Hypothalamus (tissue), 51 donors: ENCODE measurements at regions not wholly inside any gene's neighbourhood (a gene's known extent, or its start where the extent isn't known, plus 50 kb on each side); places are given as distances from the start of the nearest gene placed in this dataset.

Source experiments
- DNase-seq, 51 donors: peaks; one replicate each; lab custom pipeline; 2025; lab: John Stamatoyannopoulos, UW

DNA sequence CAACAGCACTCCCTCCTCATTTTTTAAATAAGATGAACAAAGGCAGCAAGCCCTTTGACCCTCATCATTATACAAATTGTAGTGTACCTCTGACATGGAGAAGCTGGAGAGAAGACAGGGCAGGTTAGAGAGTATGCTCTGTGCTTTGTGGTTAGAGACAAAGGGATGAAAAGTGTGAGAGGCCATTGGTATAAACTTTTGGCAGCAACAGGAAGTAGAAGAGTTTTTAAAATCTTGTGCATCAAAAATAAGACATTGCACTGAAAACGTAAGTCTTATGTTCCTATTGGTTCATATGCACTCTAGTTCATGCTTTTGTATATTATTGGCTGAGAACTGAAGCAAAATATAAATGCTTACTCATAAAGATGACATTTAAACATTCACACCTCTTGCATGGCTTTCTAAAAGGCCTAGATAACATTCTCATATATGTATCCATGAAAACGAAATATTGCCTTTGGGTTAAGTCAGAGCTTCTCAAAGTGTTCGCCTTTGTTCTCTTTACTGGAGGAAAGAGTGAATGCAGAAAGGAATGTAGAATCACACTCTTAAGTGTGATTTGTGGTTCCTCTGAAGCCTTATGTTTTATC, 158.0 kb downstream of the PALM2AKAP2 start:
- no peak for DNase-seq

DNA sequence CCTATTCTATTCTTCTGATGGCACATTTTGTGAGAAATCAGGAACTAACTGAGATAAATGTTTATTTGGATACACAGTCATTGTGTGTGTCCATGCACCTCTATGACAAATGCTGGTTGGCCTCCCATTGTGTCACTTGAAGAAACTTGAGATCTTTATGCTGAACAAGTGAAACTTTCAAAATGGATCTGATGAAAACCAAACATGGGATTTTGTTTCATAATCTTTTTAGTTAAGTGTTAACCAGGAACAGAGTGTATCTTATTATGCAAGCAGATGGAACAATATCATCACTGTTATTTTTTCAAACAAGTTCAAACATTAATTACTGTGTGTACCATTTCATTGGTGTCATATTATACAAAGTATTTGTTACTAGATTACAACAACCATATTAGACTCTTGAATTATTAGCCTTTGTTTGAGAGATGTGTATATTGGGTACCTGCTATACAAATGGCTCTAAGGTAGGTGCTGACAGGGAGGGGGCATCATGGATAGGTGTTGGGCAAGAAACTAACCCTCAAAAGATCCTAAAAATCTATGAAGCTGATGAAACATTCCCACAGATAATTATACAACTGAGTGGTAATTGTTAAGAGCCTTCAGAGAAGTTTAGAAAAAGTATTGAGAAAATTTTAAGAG, 159.8 kb downstream of the PALM2AKAP2 start:
- no peak for DNase-seq

DNA sequence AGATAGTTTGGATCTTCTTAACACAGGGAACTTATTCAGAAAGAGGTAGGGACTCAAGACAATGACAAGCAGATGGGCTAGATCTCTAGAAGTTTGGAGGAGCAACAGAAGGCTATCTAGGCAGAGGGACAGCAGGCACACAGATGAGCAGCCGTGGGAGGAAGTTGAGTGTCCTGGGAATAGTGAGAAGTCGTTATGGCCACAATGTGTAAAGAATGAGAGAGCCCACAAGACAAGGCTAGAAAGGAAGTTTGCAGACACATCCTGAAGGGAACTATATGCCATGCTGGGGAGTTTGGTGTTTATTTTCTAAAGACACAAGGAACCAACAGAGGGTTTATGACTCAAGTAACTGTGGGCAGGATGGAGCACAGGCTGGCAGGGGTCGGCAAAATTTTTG, 160.6 kb downstream of the PALM2AKAP2 start:
- no peak for DNase-seq

DNA sequence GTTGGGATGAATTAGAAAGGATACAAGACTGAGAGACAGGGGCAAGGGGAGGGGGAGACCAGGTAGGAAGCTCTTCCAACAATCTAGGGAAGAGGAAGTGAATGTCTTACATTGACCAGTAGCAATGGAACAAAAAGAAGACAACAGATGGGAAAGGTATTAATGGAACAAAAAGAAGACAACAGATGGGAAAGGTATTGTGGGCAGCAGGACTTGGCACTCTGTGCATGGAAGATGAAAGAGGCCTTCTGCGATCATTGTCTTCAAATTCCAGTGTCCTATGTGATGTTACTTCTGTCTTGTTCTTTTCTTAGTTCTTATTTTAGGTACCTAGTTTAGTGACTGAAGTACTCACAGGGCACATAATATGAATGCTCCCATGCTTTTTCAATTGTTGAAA, 161.8 kb downstream of the PALM2AKAP2 start:
- no peak for DNase-seq

DNA sequence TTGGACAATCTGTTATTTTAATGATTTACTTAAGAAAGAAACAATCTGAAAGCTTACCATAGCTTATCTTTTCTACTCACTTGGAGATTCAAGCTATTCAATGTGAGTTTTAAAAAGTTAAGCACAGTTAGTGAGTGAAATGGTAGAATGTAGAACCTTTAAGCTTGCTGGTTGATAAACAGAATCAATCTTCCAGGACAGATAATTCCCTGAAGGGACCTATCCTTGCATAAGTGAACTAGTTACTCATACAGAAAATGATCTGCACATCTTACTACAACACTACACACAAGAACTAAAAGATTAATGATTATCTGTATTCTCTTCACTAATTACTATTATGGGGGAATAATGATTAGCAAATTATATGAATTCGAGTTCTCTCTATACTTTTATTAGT, 165.6 kb downstream of the PALM2AKAP2 start:
- no peak for DNase-seq

DNA sequence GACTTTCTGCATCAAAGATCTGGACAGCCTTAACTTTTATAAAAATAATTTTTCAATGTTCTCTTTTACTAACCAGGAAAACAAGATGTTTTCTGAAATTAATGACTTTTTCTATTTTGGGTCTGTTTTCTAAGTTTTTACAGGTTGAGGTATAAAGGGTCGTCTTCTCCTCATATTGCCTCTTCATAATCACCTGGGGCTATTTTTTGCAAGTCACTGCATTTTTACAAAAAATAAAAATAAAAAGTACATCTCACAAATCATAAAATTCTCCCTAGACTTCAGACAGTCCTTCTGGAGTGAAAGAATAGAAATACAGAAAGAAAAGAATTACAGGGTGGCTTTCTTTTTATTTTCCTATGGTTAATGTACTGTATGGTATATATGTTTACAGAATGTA, 168.5 kb downstream of the PALM2AKAP2 start:
- DNase-seq: no peak

DNA sequence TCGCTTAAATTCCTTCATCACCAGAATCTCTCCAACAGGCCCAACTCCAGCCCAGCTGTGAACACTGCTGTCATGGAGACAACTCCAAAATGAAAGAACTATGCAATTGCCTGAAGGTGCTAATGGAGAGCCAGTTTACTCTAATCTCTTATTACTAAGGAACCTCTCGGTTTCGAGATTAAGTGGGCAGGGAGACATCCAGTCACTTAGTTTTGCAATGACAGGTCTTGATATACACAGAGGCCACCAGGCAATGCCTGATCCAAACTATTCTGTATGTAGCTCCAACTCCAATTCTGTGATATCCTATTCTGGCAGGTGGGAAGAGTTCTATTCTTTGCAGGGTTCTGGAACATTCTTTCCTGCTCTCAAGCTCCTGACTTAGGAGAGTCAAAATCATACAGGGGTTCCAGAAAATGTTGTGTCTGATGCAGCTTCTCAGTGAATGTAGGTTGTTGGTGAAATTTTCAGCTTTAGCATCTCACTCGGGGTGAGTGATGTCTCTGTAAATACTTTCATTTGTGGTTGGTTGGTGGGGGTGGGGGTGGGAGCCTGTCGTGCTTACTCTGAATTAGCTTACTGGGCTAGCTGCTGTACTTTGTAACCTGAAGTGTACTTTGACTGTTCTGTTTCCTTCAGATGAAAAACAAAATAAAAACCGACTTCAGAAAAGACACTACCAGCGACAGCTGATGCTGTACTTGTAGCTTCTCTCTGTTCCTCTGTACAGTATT, 170.9 kb downstream of the PALM2AKAP2 start:
- DNase-seq: no peak

DNA sequence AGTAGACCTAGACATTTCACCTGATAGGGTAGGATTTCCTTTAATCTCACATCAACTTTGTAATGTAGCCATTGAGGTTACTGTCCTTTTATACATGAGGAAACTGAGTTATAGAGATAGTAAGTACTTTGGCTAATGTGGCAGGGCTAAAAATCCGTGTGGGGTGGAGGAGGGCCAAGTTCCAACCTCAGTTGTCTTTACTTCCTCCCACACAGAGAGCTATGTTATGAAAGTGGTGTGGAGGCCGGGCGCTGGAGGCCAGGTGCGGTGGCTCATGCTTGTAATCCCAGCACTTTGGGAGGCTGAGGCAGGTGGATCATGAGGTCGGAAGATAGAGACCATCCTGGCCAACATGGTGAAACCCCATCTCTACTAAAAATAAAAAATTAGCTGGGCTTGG, 173.3 kb downstream of the PALM2AKAP2 start:
- no peak for DNase-seq

DNA sequence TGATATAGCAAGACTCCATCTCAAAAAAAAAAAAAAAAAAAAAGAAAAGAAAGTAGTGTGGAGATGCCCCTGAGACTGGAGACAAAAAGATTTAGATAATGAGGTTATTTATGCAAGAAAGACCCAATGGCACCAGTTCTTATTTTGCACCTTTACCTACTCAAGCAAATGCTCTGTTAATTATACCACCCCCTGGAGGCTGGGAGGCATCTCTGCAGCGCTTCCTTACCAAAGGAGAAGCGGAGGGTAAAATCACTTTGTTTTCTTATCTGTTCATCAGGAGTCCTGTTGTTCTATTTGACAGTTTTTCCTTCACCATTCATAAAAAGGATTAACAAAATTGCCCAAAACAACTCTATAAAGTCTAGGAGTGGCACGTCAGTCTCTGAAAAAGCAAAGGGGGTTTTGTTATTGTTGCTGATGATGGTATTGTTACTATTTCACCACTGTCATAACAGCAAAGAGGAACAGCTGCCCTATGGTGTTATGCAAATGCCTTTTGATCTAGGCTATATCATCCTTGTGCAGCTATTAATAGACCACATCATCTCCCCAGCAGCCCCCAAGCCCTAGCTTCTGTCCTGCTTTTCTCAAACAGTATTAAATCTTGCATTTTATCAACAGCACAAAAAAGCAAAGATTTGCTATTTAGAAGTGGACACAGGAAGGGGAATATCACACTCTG, 174.0 kb downstream of the PALM2AKAP2 start:
- DNase-seq: no peak

DNA sequence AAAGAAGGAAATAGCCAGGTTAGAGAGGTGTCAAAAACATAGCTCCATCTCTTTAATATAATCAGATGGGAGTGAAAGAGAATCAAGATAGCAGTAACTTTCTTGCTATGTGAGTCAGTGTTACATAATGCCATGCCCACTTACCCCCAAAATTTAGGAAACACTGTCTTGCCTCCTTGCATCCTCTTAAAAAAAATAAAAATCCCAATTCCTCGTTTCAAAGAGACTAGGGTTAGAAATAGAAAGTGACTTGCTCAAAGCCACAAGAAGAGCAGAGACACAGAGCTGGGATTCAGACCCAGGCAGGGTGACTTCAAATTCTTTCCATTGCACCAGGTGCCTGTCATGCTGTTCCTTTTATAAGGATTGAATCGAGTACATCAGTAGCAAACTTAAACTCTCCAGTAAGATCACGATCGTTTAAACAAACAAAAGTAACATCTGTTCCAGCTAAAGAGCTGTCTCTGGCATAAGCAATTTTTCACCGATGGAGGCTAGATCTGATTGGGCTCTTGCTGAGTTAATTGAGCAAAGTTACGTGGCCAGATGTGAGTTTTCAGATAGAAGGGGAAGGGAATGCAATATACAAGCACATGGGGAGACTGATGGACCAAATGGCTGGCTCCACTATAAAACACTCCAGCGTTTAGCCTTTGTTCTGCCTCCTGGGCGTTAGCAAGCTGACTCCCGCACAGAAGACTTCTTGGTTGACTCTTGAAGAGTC, 176.9 kb downstream of the PALM2AKAP2 start:
- DNase-seq: no peak

DNA sequence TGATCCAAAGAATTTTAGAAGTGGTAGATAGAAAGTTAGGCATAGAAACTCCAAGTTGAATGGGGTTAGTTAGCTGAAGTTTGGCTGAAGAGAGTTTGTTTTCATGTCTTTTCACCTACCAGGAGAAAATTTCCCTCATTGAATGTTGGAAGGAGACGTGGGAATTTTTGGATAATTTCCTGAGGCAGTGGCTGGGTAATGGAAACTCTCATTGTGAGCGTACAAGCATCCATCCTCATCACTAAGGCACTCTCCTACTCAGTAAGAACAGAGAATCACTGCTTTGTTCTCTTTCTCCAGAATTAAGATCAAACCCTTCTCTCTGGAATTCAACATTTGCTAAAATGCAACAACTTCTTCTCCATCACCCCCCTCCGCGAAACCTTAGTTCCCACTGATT, 179.7 kb downstream of the PALM2AKAP2 start:
- DNase-seq: no peak

DNA sequence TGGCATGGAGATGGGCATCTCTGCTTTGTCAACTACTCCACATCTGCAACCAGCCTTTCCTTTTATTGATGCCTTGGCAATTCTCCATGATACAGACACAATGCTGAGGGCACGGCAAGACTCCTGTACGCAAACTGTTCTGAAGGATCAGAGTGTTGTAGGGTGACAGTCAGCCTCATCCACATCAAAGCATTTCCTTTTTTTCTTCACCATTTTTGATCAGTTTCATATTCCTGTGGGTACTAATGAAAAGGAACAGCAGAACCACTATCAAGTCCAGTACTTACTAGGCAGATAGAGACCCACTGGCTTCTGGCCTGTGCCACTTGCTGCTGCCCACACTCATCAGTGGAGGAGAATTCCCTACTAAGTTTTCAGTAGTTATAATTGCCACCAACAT, 181.6 kb downstream of the PALM2AKAP2 start:
- DNase-seq: no peak

DNA sequence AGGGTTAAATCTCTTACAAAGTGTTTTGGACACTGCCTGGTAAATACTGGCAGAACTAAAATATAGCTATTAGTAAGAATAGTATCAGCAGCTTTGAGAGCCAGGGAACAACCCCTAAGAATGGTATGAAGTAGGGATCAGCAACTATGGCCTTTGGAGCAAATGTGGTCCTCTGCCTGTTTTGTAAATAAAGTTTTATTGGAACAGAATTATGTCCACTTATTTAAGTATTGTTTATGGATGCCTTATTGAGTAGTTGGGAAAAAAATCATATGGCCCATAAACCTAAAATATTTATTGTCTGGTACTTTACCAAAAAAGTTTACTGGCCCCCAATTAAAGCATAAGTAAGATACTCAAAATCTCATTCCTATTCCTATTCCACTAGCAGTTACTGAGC, 182.2 kb downstream of the PALM2AKAP2 start:
- DNase-seq: no peak

DNA sequence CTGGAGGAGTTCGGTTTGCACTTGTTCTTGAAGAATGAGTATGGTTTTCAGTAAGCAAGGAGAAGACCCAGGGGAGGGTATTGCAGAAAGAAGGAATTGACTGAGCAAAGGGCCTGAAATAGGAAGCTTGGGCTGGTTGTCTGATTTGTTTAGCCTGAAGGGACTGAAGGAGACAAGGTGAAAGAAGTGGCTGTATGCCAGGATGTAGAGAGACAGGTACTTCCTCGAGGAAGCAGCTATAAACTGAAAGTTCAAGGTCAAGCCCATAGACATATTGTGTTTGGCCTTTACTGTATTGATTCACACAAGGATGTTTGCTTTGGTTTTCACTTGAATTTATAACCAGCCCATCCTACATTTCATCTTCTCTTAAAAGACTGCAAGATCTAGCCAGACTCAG, 183.1 kb downstream of the PALM2AKAP2 start:
- no peak for DNase-seq

DNA sequence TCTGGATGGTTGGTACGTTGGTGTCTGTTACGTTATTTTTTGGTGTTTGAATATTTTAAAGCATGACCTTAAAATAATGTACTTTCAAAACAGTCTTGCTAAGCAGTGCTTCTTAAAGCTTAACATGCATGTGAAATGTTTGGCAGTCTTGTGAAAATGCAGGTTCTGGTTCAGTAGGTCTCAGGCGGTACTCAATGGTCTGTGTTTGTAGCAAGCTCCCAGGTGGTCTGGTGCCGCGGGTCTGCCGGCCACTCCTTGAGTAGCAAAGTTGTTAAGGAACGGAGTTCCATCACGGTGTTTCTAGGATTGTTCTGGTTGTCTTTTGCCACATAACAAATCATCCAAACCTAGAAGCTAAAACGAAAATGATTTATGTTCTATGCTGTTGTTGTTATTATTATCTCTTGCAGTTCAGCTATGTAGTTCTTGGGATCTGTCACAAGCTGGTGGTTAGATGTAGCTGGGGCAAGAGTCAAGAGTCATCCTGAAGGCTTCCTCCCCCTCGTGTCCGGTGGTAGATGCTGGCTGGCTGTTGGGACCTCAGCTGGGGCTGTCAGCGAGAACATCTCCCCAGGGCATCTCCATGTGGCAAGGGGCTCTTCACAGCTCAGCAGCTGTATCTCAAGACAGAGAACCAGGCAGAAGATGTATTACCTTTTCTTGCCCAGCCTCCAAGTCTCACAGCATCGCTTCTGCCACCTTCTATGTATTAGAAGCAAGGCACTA, 186.8 kb downstream of the PALM2AKAP2 start:
- no peak for DNase-seq

DNA sequence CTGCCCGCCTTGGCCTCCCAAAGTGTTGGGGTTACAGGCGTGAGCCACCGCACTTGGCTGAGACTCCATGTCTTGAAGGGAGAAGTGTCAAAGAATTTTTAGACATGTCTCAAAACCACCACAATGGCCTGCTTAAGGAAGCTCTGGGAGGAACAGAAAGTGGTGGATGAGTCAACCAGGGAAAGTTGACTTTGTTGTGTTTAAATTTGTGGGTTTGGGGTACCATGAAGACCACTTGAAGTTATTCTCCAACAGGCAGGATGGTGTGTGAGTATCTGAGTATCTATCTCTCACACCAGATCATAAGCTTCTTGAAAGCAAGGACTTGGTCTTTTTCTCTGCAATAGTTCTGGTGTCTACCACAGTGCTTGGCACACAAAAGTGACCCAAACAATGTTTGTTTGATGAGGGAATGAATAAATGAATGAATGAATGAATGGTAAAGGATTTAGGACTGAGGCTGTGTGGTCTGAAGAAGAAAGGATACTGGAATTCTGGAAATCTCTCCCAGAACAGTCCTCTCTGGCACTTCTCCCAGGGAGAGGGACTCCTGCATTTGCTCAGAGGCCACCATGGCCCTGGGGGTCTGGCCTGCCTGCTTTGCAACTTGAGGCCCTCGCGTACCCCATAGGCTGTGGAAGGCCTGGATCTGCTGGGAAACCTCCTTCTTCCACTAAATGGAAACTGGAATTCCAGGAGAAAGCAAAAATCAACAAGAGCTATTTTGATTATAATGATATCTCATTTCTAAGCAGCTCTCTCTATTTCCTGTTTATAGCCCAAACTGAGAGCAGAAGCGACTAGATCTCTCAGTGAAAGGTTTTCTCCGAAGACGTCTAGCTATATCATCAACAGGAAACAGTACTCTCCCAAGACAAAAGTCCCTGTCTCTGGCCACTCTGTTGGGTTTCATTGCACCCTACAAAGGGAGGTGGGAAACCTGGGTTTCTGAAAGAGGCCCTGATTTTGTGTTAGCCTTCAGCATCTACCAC, 187.9 kb downstream of the PALM2AKAP2 start:
- DNase-seq: peak in 2 of 51 donors; percentile 8 to 20

DNA sequence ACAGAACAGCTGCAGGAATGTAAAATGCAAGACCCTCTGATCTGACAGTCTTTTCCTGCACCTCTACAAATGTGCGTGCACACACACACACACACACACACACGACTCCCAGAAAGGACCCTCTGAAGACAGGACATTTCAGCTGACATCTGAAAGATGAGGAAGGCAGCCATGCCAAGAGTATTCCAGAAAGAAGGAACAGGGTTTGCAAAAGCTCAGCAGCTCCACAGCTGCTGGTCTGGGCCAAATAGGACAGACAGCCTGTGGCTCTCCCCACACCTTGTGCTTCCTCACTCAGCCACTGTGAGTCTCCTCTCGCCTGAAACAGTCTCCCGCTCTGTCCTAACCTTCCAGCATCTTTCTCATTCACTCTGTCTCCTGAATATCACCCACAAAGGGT, 189.0 kb downstream of the PALM2AKAP2 start:
- peak in 2 of 51 donors; percentile 2 to 4 for DNase-seq

DNA sequence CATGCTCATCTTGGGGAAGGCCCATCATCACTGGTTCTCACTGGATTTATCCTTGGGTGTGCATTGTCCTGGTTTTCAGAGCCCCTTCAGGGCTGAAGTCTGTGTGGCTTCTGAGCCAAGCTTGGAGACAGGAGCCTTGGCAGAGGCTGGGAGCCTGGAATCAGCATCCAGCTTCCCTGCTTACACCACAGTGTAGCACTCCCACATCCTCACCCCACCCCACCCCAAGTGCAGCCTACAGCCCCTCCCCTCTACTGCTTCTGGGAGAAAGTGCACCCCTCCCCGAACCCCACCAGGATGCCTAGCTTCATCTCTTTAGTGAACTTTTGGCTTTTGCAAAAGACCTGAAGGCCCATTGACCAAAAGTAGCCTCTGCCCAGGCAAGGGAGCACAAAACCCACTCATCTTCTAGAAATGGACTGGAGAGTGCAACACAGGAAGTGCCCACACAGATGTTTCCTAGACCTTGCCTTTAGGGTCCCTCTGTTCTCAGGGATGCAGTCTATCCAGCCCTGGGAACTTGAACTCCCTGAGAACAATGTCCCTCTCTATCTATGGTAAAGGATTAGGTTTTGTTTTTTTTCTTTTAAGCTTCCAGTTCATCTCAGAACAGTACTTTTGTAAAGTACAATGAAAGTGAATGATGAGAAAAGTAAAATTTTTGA, 189.7 kb downstream of the PALM2AKAP2 start:
- DNase-seq: no peak
